NCI-H2196 treated with DMSO at 0.1 percent for 48 hours (cell line): ENCODE measurements at regions not wholly inside any gene's neighbourhood (a gene's known extent, or its start where the extent isn't known, plus 50 kb on each side); places are given as distances from the start of the nearest gene placed in this dataset.

Source experiments
- DNase-seq: peaks from one replicate; lab custom pipeline; 2025; ENCODE audit not compliant: unreplicated experiment; lab: John Stamatoyannopoulos, UW

DNA sequence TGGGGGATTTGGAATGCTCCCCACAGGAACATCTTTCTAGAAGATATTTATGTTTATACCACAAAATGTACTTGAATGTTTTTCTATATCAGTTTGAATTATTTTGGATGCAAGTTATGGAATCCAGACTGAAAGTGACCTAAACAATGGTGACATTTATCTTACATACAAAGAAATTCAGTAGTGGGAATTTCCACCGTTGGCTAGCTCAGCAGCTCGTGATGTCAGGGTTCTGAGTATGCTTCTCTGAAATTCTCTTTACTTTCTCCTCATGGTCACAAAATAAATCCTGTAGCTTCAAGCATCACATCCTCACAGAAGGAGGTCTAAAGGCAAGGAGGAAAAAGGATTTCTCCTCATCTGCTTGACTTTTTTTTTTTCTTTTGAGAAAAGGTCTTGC is 105.3 kb downstream of the AKAIN1 start:
- no peak for DNase-seq

- DNase-seq: no peak
Observed at GRCh38 chr18:5075297-5075696, 121.8 kb downstream of the AKAIN1 start.

GRCh38 chr18:5073026-5073944 is 123.8 kb downstream of the AKAIN1 start:
- peak; percentile 48 for DNase-seq

GRCh38 chr18:5068851-5069250 is 128.2 kb downstream of the AKAIN1 start:
- DNase-seq: no peak

GRCh38 chr18:5066380-5066977 is 130.6 kb downstream of the AKAIN1 start:
- DNase-seq: no peak

- DNase-seq: no peak
Observed at GRCh38 chr18:5065615-5066014, 131.4 kb downstream of the AKAIN1 start.

- DNase-seq: no peak
Observed at GRCh38 chr18:5064841-5065370, 132.2 kb downstream of the AKAIN1 start.

DNA sequence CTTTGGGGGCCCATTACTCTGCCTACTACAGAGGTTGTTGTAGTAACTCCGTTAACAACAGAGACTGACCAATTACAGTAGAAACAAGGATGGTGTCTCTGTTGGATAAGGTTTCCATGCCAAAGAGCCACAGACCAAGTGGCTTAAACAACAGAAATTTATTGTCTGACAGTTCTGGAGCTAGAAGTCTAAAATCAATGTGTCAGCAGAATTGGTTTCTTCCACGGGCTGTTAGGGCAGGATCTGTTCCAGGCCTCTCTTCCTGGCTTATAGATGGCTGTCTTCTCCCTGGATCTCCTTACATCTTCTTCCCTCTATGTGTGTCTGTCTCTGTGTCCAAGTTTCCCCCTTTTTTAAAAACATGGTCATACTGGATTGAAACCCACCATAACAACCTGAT is 135.3 kb downstream of the AKAIN1 start:
- DNase-seq: no peak

GRCh38 chr18:5060543-5060942 is 136.5 kb downstream of the AKAIN1 start:
- DNase-seq: no peak

DNA sequence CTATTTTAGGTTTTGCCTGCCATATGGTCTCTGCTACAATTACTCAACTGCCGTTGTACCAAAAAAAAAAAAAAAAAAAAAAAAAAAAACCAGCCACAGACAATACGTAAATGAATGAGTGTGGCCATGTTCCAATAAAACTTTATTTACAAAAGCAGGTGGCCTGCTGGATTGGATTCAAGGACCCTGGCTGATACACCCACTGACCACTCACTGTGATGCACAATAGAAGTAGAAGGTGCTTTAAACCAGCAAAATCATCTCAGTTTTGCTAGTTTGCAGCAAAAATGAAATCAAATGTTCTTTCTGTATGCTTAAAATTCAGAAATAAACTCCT is 137.4 kb downstream of the AKAIN1 start:
- no peak for DNase-seq

- DNase-seq: no peak
Observed at GRCh38 chr18:5058768-5059695, 138.0 kb downstream of the AKAIN1 start.

DNA sequence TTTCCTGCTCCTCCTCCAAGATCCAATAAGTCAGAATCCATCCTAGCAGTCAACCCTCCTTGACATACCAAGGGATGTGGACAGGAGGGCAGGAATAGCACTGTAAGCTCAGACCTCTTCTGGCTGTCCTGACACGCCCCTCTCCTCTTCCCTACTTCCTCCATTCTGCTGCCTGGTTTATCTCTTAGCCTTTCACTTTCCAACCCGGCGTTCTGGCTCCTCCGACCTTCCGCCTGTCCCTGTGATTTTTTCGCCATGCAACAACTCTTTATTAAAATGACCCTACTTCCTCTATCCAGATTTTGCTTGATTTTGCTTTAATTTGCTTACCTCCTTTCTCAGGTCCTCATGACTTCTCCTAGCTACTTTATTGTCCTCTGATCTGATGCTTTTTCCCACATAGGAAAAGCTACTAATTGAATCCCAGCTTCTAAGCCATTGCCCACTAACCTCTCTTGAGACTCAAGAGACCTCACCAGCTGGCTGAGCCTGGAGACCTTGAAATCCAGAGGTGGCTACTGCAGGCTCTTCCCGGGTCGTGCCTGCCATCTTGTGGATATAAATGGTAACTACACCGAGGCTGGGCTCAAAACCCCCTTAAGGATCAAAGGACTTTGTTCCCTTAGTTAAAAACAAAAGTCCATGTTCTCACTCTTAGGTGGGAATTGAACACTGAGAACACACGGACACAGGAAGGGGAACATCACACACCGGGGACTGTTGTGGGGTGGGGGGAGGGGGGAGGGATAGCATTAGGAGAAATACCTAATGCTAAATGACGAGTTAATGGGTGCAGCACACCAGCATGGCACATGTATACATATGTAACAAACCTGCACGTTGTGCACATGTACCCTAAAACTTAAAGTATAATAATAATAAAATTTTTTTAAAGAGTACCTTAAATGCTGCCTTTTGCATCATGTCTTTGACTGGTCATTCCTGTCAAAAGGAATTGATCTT is 139.4 kb downstream of the AKAIN1 start:
- DNase-seq: peak; percentile 47

GRCh38 chr18:5052491-5052890 is 144.6 kb downstream of the AKAIN1 start:
- DNase-seq: no peak

GRCh38 chr18:5051207-5051606 is 145.8 kb downstream of the AKAIN1 start:
- DNase-seq: no peak

- DNase-seq: no peak
Observed at GRCh38 chr18:5049124-5049523, 147.9 kb downstream of the AKAIN1 start.

DNA sequence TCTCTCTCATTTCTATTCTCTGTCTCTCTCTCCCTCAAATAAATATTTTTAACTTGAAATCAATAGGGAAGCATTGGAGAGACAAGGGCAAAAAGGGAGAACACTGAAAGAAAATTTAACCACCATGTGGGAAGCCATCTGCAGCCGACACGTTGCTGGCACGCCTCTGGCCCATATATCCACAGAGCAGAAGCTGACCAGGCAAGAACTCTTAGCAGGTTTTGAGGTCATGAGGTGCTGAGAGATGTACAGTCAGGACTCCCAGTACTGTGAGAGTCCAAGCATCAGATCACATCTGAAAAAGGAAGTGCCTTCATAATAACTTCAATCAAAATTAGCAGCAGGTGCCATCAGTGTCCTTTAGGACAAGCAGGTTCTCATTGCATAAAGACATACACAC is 156.6 kb downstream of the AKAIN1 start:
- no peak for DNase-seq

DNA sequence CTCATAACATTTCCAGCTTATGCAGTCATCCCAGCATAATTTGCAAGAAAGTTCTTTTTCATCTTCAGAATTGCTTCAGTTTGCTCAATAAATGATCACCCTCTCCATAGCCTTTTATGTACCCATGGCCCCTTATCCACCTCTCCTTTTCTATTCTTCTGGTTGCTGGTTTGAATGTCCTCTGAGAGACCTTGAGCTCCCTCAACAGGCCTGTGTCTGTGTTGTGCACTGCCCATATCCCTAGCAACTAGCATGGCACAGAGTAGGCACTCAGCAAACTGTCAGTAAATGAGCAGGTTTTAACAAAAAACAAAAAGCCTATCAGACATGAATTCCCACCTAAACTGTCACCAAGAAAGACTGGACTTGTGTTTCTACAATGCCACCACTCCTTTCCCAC is 160.5 kb downstream of the AKAIN1 start:
- DNase-seq: no peak

- no peak for DNase-seq
Observed at GRCh38 chr18:5031216-5031615, 165.8 kb downstream of the AKAIN1 start.

GRCh38 chr18:5030636-5031035 is 166.4 kb downstream of the AKAIN1 start:
- no peak for DNase-seq

- no peak for DNase-seq
Observed at GRCh38 chr18:5029592-5029991, 167.5 kb downstream of the AKAIN1 start.
